Suprapubic skin (tissue), 4 donors: ENCODE measurements at regions not wholly inside any gene's neighbourhood (a gene's known extent, or its start where the extent isn't known, plus 50 kb on each side); places are given as distances from the start of the nearest gene placed in this dataset.
"Not testable (repeated sequence)": the region's sequence is repeated elsewhere in the genome, so short reads cannot be mapped to it uniquely, and the experiment has no call there.

Source experiments
- DNase-seq, 2 donors: peaks; one replicate each; pipeline ENCODE4 v3.0.0-alpha.2; 2019; ENCODE audit warnings: low spot score in 2 of 2
- H3K27ac ChIP-seq: fragments of 200-600 bp; sonication (generic); one replicate; pipeline ENCODE4 v1.5.1; 2019
- H3K27me3 ChIP-seq: fragments of 200-600 bp; sonication (generic); one replicate; pipeline ENCODE4 v1.5.1; 2019
- H3K36me3 ChIP-seq: fragments of 200-600 bp; sonication (generic); one replicate; pipeline ENCODE4 v1.5.1; 2019
- H3K4me1 ChIP-seq: fragments of 200-600 bp; sonication (generic); one replicate; pipeline ENCODE4 v1.5.1; 2019
- H3K4me3 ChIP-seq: fragments of 200-600 bp; sonication (generic); one replicate; pipeline ENCODE4 v1.5.1; 2019; ENCODE audit warnings: mild to moderate bottlenecking
- H3K9me3 ChIP-seq: fragments of 200-600 bp; sonication (generic); one replicate; pipeline ENCODE4 v1.5.1; 2019
- EP300 ChIP-seq: sonication (generic); formaldehyde crosslinking; IDR thresholded peaks from one replicate; pipeline ENCODE4 v1.6.1; 2017; ENCODE audit warnings: antibody characterized with exemption
- POLR2A ChIP-seq, 2 donors: fragments of 450-650 bp; IDR thresholded peaks; one replicate each; pipeline ENCODE4 v1.6.1; 2017; ENCODE audit warnings: antibody characterized with exemption in 2 of 2, mild to moderate bottlenecking in 2 of 2, moderate library complexity in 2 of 2
- POLR2AphosphoS5 ChIP-seq, 3 donors: sonication (generic); formaldehyde crosslinking; IDR thresholded peaks; one replicate each; pipeline ENCODE4 v1.6.1; 2017; ENCODE audit warnings: antibody characterized with exemption in 3 of 3
- WGBS: methylation state at CpG from one replicate; pipeline ENCODE4 v1.1.5; 2018; 5-methylcytosine and 5-hydroxymethylcytosine counted together
- TF ChIP-seq, protein P1 (sequence below), 2 donors: fragments of 200-600 bp in 1 of 2; fragments of 450-650 bp in 1 of 2; sonication (generic) in 1 of 2; IDR thresholded peaks; one replicate each; pipeline ENCODE4 v1.5.1; 2016 to 2019; ENCODE audit warnings: antibody characterized with exemption in 2 of 2, mild to moderate bottlenecking in 1 of 2, moderate library complexity in 1 of 2

DNA sequence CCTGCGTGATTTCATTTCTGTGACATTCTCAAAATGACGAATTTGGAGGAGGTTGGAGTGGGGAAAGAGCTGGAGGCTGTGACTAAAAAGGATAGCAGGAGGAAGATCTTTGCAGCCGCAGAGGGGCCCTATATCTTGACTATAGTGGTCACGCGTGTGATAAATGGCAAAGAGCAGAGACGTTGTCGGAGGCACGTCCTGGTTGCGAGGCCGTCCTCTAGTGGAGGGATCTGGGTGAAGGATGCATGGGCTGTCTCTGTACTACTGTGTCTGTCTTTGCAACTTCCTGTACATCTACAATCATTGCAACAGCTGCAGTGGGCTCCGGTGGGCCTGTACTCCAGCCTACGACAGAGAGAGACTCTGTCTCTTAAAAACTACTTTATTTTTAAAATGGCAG lies 76.6 kb downstream of the YTHDF1 start:
- WGBS, result 68% methylated on average over 12 of the region's 12 CpGs
- no peak overlapping the region for H3K4me3 ChIP-seq
- H3K27me3 ChIP-seq, result peaks cover 28% of the 10 kb centered on the region
- H3K4me1 ChIP-seq, result no peaks in the 10 kb centered on the region
- TF ChIP-seq POLR2A (IDR thresholded peaks at IDR 0.05) (no peak), POLR2AphosphoS5 (IDR thresholded peaks at IDR 0.05) (no peak), EP300 (no peak)
- TF ChIP-seq, protein P1, sequence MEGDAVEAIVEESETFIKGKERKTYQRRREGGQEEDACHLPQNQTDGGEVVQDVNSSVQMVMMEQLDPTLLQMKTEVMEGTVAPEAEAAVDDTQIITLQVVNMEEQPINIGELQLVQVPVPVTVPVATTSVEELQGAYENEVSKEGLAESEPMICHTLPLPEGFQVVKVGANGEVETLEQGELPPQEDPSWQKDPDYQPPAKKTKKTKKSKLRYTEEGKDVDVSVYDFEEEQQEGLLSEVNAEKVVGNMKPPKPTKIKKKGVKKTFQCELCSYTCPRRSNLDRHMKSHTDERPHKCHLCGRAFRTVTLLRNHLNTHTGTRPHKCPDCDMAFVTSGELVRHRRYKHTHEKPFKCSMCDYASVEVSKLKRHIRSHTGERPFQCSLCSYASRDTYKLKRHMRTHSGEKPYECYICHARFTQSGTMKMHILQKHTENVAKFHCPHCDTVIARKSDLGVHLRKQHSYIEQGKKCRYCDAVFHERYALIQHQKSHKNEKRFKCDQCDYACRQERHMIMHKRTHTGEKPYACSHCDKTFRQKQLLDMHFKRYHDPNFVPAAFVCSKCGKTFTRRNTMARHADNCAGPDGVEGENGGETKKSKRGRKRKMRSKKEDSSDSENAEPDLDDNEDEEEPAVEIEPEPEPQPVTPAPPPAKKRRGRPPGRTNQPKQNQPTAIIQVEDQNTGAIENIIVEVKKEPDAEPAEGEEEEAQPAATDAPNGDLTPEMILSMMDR (IDR thresholded peaks at IDR 0.05), result no peak
- no peaks in the 10 kb centered on the region for H3K36me3 ChIP-seq
- H3K9me3 ChIP-seq, result no peaks in the 10 kb centered on the region
- no peak for DNase-seq
- H3K27ac ChIP-seq, result no peak overlapping the region

DNA sequence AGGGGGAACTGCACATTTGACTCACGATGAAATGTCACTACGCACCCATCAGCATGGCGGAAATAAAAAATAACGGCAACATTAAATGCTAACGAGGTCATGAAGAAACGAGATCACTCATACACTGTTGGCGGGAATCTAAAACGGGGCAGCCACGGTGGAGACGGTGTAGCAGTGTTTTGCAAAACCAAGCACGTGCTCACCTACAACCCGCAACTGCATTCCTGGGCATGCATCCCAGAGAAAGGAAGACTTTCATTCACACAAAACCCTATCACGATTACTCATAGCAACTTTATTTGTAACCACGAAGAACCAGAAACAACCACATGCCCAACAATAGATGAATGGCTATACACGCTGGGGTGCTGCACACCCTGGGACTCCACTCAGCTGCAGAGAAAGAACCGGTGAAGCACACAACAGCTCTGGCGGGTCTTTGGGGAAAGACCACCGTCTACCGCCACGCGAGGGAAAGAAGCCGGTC lies 77.0 kb downstream of the YTHDF1 start:
- Histone ChIP-seq H3K36me3 (no peaks in the 10 kb centered on the region), H3K9me3 (no peaks in the 10 kb centered on the region), H3K4me3 (no peak overlapping the region), H3K27ac (no peak overlapping the region), H3K4me1 (no peaks in the 10 kb centered on the region), H3K27me3 (peaks cover 31% of the 10 kb centered on the region)
- TF ChIP-seq EP300 (no peak), POLR2A (IDR thresholded peaks at IDR 0.05) (no peak), POLR2AphosphoS5 (IDR thresholded peaks at IDR 0.05) (no peak)
- TF ChIP-seq, protein P1 (IDR thresholded peaks at IDR 0.05), result no peak
- whole genome bisulfite sequencing, result 85% methylated on average over 22 of the region's 22 CpGs
- no peak for DNase-seq

DNA sequence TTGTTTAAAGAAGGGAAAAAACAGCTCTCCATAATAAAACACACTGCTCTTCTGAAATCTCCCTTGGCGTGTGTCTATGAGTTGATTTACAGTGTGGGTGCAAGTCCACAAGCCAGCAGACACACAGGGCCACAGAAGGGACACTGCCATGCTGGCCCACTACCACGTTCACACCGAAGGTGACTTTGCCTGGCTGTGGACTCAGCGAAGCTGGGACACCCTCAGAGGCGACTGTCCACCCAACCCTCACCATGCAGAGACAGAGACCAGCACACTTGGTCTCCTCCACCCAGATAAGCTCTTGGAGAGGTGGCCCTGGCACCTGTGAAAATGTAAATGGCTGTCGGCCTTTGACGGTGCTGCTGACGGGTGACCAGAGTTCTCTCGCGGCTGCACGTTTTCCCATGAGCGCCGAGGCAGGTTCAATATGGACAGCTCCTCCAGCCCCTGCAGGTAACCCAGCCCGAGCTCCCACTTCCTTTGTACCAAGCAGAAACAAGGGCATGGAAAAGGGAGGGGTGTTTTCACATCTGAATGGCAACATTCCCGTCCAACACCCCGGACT lies 78.0 kb downstream of the YTHDF1 start:
- WGBS, result 75% methylated on average over 15 of the region's 16 CpGs
- no peak for TF ChIP-seq POLR2AphosphoS5 (IDR thresholded peaks at IDR 0.05)
- no peak for TF ChIP-seq EP300
- TF ChIP-seq, protein P1 (IDR thresholded peaks at IDR 0.05), result no peak
- no peak for TF ChIP-seq POLR2A (IDR thresholded peaks at IDR 0.05)
- H3K27me3 ChIP-seq, result peaks cover 38% of the 10 kb centered on the region

DNA sequence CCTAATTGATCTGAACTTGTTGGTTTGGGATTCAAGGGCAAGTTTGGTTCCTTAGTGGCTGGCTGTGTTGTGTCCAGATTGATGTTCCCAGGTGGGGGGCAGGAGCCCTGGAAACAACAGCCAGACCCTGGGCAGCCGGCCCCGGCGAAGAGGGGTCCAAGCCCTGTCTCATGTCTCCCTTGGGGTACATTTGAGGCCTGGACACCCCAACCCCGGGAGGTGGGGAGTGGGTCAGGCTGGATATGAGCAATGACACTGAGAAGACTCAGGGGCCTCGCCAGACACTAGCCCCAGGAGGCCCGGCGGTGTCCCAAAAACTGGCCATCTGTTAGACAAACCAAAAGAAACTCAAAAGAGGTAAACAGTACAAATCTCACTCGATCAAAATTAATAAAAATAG lies 79.6 kb downstream of the YTHDF1 start:
- Histone ChIP-seq H3K4me3 (no peak overlapping the region), H3K4me1 (no peaks in the 10 kb centered on the region), H3K27me3 (peaks cover 51% of the 10 kb centered on the region), H3K36me3 (no peaks in the 10 kb centered on the region), H3K9me3 (no peaks in the 10 kb centered on the region), H3K27ac (no peak overlapping the region)
- TF ChIP-seq POLR2A (IDR thresholded peaks at IDR 0.05) (no peak), POLR2AphosphoS5 (IDR thresholded peaks at IDR 0.05) (no peak), EP300 (no peak)
- TF ChIP-seq, protein P1 (IDR thresholded peaks at IDR 0.05), result no peak
- DNase-seq, result no peak
- WGBS, result 91% methylated on average over 8 of the region's 8 CpGs

More for the DNA sequence above, 78.0 kb downstream of the YTHDF1 start:
- DNase-seq, result no peak
- no peaks in the 10 kb centered on the region for H3K36me3 ChIP-seq
- H3K4me1 ChIP-seq, result no peaks in the 10 kb centered on the region
- no peak overlapping the region for H3K27ac ChIP-seq
- no peak overlapping the region for H3K4me3 ChIP-seq
- no peaks in the 10 kb centered on the region for H3K9me3 ChIP-seq

DNA sequence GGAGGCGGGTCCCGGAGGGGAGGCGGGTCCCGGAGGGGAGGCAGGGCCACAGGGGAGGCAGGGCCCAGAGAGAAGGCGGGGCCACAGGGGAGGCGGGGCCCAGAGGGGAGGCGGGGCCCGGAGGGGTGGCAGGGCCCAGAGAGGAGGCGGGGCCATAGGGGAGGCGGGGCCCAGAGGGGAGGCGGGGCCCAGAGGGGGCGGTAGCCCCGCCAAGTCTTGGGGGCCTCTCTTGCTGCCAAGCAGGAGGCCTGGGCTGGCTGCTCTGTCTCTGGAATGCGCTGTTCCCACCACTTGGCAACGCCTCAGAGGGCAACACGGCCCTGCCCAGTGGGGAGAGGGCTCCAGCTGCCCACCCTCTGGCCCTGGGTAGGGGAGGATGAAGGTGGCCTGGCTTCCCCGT lies 80.5 kb downstream of the YTHDF1 start:
- no peak overlapping the region for H3K4me3 ChIP-seq
- no peaks in the 10 kb centered on the region for H3K9me3 ChIP-seq
- H3K36me3 ChIP-seq, result no peaks in the 10 kb centered on the region
- H3K27ac ChIP-seq, result no peak overlapping the region
- TF ChIP-seq, protein P1 (IDR thresholded peaks at IDR 0.05), result no peak
- no peak for TF ChIP-seq EP300
- no peak for TF ChIP-seq POLR2A (IDR thresholded peaks at IDR 0.05)
- TF ChIP-seq POLR2AphosphoS5 (IDR thresholded peaks at IDR 0.05), result no peak
- H3K27me3 ChIP-seq, result peaks cover 51% of the 10 kb centered on the region
- H3K4me1 ChIP-seq, result no peaks in the 10 kb centered on the region
- WGBS, result no CpG with 5 or more reads among the region's 17 CpGs
- no peak for DNase-seq

DNA sequence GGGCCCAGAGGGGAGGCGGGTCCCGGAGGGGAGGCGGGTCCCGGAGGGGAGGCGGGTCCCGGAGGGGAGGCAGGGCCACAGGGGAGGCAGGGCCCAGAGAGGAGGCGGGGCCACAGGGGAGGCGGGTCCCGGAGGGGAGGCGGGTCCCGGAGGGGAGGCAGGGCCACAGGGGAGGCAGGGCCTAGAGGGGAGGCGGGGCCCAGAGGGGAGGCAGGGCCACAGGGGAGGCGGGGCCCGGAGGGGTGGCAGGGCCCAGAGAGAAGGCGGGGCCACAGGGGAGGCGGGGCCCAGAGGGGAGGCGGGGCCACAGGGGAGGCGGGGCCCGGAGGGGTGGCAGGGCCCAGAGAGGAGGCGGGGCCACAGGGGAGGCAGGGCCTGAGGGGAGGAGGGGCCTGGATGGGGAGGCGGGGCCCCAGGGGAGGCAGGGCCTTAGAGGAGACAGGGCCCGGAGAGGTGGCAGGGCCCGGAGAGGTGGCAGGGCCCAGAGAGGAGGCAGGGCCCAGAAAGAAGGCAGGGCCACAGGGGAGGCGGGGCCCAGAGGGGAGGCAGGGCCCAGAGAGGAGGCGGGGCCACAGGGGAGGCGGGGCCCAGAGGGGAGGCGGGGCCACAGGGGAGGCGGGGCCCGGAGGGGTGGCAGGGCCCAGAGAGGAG lies 81.1 kb downstream of the YTHDF1 start:
- H3K27me3 ChIP-seq, result peaks cover 51% of the 10 kb centered on the region
- H3K9me3 ChIP-seq, H3K4me3 ChIP-seq, DNase-seq, H3K4me1 ChIP-seq, H3K36me3 ChIP-seq, H3K27ac ChIP-seq: not testable (repeated sequence)
- 95% methylated on average over 8 of the region's 29 CpGs for WGBS
